DOHH2 (cell line): ENCODE measurements at regions not wholly inside any gene's neighbourhood (a gene's known extent, or its start where the extent isn't known, plus 50 kb on each side); places are given as distances from the start of the nearest gene placed in this dataset.

Experiments used
- CTCF ChIP-seq: fragments of 200-600 bp; sonication (generic); IDR thresholded peaks from one replicate; pipeline ENCODE4 v1.5.1; 2014; ENCODE audit warnings: antibody characterized with exemption, mild to moderate bottlenecking, low read depth, low read length; ENCODE audit not compliant: poor library complexity, severe bottlenecking
- EZH2phosphoT487 ChIP-seq: fragments of 200-600 bp; sonication (generic); IDR thresholded peaks from 2 replicates; pipeline ENCODE4 v1.6.1; 2017; ENCODE audit warnings: borderline replicate concordance, mild to moderate bottlenecking, antibody characterized with exemption, low read length, moderate library complexity, mixed read lengths

GRCh38 chr10:7036951-7037350 is 373.9 kb downstream of the SFMBT2 start:
- no peak for TF ChIP-seq EZH2phosphoT487
- TF ChIP-seq CTCF = no peak
